Astrocyte of the spinal cord (primary cell): ENCODE measurements at regions not wholly inside any gene's neighbourhood (a gene's known extent, or its start where the extent isn't known, plus 50 kb on each side); places are given as distances from the start of the nearest gene placed in this dataset.

Experiments used
- DNase-seq: peaks from one replicate; pipeline ENCODE4 v3.0.0; 2011; ENCODE audit warnings: low read depth, low spot score
- H3K4me3 ChIP-seq: 2 replicates; pipeline ENCODE4 v1.5.1; 2011; ENCODE audit warnings: low read depth, mild to moderate bottlenecking, low read length, moderate library complexity
- CTCF ChIP-seq: IDR thresholded peaks from 2 replicates; pipeline ENCODE4 v1.5.1; 2012; ENCODE audit warnings: low read depth, mild to moderate bottlenecking, low read length, inconsistent platforms
- in situ Hi-C: cut with HindIII; loops from 2 replicates; pipeline ENCODE4 v1.10.0; 2017; ENCODE audit warnings: low sequenced_read_pairs

DNA sequence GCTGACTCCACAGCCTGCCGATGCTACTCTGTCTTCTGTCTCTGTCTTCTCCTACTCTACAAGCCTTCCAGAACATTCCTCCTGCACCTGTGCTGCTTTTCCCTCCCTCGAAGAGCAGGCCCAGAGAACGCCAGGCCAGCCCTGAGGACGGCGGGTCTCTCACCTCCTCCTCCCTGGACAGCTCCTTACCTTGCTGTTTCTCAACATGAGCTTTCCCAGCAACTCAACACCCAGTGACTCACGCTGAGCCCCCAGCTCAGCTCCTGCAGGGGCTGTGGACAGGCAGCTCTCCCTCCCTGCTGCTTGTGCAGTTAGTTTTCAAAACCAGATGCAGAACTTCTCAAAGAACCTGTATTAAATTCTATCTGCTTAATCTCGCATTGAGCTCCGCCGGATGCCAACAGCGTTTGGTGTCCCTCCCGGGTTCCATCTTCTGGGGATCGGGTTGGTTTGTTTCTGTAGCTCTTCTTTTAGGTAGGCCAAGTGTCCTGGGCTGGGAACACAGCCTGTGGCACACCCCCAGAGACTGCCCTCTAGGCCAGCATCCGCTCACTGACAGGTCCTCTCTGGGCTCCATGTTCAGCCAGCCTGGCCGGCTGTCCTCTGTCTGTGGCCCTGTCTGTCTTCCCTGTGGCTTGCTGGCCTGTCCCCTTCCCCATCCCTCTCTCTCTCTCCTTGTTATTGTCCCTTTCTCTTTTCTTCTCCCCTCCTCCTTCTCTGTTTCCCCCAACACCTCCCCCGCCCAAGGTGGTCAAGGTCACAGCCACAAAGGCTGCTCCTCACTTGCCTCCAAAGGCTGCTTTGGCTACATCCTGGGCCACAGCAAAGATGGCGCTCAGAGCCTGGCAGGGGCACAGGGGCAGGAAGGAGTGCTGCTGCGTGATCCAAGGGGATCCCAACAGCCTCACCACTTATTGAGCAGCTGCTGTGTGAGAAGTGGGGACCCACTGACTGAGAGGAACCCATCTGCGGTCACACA is 391.0 kb downstream of the MATN1 start:
- in situ Hi-C loops, result no loop called here
- TF ChIP-seq CTCF, result no peak
- H3K4me3 ChIP-seq, result no peak overlapping the region
- DNase-seq, result no peak

- no peak for DNase-seq
- no peak for TF ChIP-seq CTCF
- in situ Hi-C loops, result no loop called here
- H3K4me3 ChIP-seq, result no peak overlapping the region
Measured at GRCh38 chr1:30331415-30332065, 391.8 kb downstream of the MATN1 start.

GRCh38 chr1:30330644-30331043 is 392.7 kb downstream of the MATN1 start:
- DNase-seq, result no peak
- H3K4me3 ChIP-seq, result no peak overlapping the region

GRCh38 chr1:30329802-30330557 is 393.4 kb downstream of the MATN1 start:
- DNase-seq, result no peak
- no peak overlapping the region for H3K4me3 ChIP-seq
- in situ Hi-C loops, result no loop called here
- TF ChIP-seq CTCF, result no peak

More at GRCh38 chr1:30330644-30331043, 392.7 kb downstream of the MATN1 start:
- in situ Hi-C loops, result no loop called here
- no peak for TF ChIP-seq CTCF

DNA sequence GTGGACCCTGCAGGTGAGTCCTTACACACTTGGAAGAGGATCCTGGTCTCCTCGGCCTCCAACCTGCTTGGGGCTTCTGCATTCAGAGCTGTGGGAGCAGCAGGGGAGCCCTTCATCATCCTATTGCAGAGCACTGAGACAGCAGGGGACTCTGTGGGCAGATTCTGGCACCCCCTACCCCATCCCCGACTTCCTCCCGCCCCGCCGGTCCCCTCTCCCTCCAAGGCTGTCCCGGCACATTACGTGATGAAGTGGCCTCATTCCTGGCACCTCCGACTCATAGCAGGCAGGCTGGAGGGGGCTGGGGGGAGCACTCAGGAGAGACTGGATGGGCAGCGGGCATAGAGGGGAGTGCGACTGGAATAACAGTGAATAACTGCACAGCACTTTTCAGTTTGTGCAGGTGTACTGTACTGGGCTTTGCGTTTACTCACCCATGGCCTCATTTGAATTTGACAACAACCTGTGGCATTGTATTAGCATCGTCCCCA is 394.1 kb downstream of the MATN1 start:
- no peak overlapping the region for H3K4me3 ChIP-seq
- no peak for DNase-seq
- in situ Hi-C loops, result no loop called here
- TF ChIP-seq CTCF, result no peak
